A549 (cell line): ENCODE measurements at regions not wholly inside any gene's neighbourhood (a gene's known extent, or its start where the extent isn't known, plus 50 kb on each side); places are given as distances from the start of the nearest gene placed in this dataset.

Experiments
- MAZ ChIP-seq: fragments of 150-350 bp; IDR thresholded peaks from 2 replicates; pipeline ENCODE4 v1.6.1; 2014; ENCODE audit warnings: antibody characterized with exemption, low read depth, low read length, borderline replicate concordance
- NR3C1 ChIP-seq: fragments of >200 bp; sonication (Bioruptor Twin); formaldehyde crosslinking; IDR thresholded peaks from 3 replicates; pipeline ENCODE4 v1.6.1; 2017
- RCOR1 ChIP-seq: fragments of 150-350 bp; IDR thresholded peaks from 2 replicates; pipeline ENCODE4 v1.6.1; 2014; ENCODE audit warnings: antibody characterized with exemption, low read length, low read depth
- USF2 ChIP-seq: fragments of 450-650 bp; IDR thresholded peaks from 2 replicates; pipeline ENCODE4 v1.6.1; 2014; ENCODE audit warnings: antibody characterized with exemption
- TF ChIP-seq, protein P1 (sequence below): fragments of 200-600 bp; sonication (generic); IDR thresholded peaks from 2 replicates; pipeline ENCODE4 v1.6.1; 2016; ENCODE audit warnings: antibody characterized with exemption, mild to moderate bottlenecking, moderate library complexity

- TF ChIP-seq USF2 (no peak), MAZ (no peak), NR3C1 (no peak), RCOR1 (no peak)
- TF ChIP-seq, protein P1, sequence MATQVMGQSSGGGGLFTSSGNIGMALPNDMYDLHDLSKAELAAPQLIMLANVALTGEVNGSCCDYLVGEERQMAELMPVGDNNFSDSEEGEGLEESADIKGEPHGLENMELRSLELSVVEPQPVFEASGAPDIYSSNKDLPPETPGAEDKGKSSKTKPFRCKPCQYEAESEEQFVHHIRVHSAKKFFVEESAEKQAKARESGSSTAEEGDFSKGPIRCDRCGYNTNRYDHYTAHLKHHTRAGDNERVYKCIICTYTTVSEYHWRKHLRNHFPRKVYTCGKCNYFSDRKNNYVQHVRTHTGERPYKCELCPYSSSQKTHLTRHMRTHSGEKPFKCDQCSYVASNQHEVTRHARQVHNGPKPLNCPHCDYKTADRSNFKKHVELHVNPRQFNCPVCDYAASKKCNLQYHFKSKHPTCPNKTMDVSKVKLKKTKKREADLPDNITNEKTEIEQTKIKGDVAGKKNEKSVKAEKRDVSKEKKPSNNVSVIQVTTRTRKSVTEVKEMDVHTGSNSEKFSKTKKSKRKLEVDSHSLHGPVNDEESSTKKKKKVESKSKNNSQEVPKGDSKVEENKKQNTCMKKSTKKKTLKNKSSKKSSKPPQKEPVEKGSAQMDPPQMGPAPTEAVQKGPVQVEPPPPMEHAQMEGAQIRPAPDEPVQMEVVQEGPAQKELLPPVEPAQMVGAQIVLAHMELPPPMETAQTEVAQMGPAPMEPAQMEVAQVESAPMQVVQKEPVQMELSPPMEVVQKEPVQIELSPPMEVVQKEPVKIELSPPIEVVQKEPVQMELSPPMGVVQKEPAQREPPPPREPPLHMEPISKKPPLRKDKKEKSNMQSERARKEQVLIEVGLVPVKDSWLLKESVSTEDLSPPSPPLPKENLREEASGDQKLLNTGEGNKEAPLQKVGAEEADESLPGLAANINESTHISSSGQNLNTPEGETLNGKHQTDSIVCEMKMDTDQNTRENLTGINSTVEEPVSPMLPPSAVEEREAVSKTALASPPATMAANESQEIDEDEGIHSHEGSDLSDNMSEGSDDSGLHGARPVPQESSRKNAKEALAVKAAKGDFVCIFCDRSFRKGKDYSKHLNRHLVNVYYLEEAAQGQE, result no peak
Observed at GRCh38 chr12:93174473-93174872, 203.3 kb upstream of the NUDT4 start.
